Left lung (tissue), 4 donors: ENCODE measurements at regions not wholly inside any gene's neighbourhood (a gene's known extent, or its start where the extent isn't known, plus 50 kb on each side); places are given as distances from the start of the nearest gene placed in this dataset.

ENCODE experiments used
- ATAC-seq: fragments of 200-7000 bp; cut with Tn5 transposase; one replicate; pipeline ENCODE4 v1.9.1; 2020; ENCODE audit warnings: moderate library complexity
- DNase-seq, 4 donors: peaks; one replicate each; pipeline ENCODE4 v3.0.0-alpha.2; 2013 to 2020
- H3K27ac ChIP-seq, 2 donors: fragments of 200-600 bp; sonication (generic) in 1 of 2; one replicate each; pipeline versions ENCODE4 v1.5.0 to v1.8.0; 2020 to 2021
- H3K27me3 ChIP-seq, 2 donors: fragments of 200-600 bp; sonication (generic) in 1 of 2; one replicate each; pipeline versions ENCODE4 v1.5.0 to v1.8.0; 2020 to 2021
- H3K36me3 ChIP-seq, 2 donors: fragments of 200-600 bp; sonication (generic) in 1 of 2; one replicate each; pipeline versions ENCODE4 v1.5.0 to v1.8.0; 2020 to 2021
- H3K4me1 ChIP-seq, 2 donors: fragments of 200-600 bp; one replicate each; pipeline ENCODE4 v1.8.0; 2021
- H3K4me3 ChIP-seq, 2 donors: fragments of 200-600 bp; sonication (generic) in 1 of 2; one replicate each; pipeline versions ENCODE4 v1.5.0 to v1.8.0; 2020 to 2021; ENCODE audit warnings: mild to moderate bottlenecking in 1 of 2
- H3K9me3 ChIP-seq, 2 donors: fragments of 200-600 bp; sonication (generic) in 1 of 2; one replicate each; pipeline versions ENCODE4 v1.5.0 to v1.8.0; 2020 to 2021
- CTCF ChIP-seq, 2 donors: fragments of 200-600 bp; sonication (generic) in 1 of 2; IDR thresholded peaks; one replicate each; pipeline versions ENCODE4 v1.5.0 to v1.8.0; 2021; ENCODE audit warnings: antibody characterized with exemption in 2 of 2
- intact Hi-C, 2 donors: fragments of 100-400 bp; cut with DNase I; formaldehyde crosslinking; loops; one replicate each; pipeline versions ENCODE4 v1.11.2 to v1.14.2; 2022
- donor health status: DM: no; HTN: yes; CAD: no.
- donor health status: DM: no; HTN: no; CAD: no.

DNA sequence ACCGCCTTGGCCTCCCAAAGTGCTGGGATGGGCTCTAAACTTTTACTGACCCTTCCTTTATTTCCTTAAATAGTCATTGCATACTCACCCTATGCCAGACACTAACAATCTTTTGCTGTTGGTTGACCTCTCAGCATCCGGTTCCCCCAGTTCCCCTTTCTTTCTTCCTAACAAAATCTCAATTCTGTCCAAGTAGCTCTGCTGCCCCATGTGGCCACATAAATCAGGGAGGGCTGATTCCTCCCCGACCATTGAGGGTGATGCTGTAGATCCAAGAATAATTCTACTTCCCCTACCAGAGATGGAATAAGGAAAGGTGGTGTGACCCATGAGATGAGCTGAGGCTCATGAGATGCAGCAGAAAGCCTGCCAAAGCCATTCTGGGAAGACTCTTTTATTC lies 315.3 kb upstream of the MSX2 start:
- TF ChIP-seq CTCF (IDR thresholded peaks at IDR 0.05): no peak
- H3K27ac ChIP-seq: no peak overlapping the region
- intact Hi-C loops: no loop called here
- H3K4me1 ChIP-seq: no peaks in the 10 kb centered on the region
- no peaks in the 10 kb centered on the region for H3K36me3 ChIP-seq
- no peaks in the 10 kb centered on the region for H3K9me3 ChIP-seq
- peaks cover 0 to 13% of the 10 kb centered on the region in 2 donors for H3K27me3 ChIP-seq
- no peak overlapping the region for H3K4me3 ChIP-seq
- no peak for ATAC-seq
- DNase-seq: no peak

DNA sequence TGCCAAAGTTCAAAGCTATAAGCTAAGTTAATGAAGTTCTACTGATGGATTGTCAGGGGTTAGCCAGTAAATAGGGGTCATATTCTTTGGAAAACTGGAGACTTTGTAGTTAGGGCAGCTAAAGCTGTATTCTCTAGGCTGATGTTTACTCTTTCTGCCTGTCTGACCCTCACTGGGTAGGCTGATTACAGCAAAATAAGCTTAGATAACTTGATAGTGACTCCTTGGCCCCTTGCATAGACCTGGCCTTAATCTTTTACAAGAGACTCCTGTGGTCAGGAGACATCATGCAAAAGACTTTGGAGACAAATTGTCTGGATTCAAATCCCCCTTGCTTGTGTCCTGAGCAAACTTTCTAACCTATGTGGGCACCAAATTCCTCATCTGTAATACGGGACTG lies 314.4 kb upstream of the MSX2 start:
- intact Hi-C loops: no loop called here
- Histone ChIP-seq H3K4me1 (no peaks in the 10 kb centered on the region), H3K27me3 (peaks cover 0 to 13% of the 10 kb centered on the region in 2 donors), H3K36me3 (no peaks in the 10 kb centered on the region), H3K9me3 (no peaks in the 10 kb centered on the region), H3K27ac (no peak overlapping the region), H3K4me3 (no peak overlapping the region)
- DNase-seq (no peak), ATAC-seq (no peak)
- TF ChIP-seq CTCF (IDR thresholded peaks at IDR 0.05): no peak

DNA sequence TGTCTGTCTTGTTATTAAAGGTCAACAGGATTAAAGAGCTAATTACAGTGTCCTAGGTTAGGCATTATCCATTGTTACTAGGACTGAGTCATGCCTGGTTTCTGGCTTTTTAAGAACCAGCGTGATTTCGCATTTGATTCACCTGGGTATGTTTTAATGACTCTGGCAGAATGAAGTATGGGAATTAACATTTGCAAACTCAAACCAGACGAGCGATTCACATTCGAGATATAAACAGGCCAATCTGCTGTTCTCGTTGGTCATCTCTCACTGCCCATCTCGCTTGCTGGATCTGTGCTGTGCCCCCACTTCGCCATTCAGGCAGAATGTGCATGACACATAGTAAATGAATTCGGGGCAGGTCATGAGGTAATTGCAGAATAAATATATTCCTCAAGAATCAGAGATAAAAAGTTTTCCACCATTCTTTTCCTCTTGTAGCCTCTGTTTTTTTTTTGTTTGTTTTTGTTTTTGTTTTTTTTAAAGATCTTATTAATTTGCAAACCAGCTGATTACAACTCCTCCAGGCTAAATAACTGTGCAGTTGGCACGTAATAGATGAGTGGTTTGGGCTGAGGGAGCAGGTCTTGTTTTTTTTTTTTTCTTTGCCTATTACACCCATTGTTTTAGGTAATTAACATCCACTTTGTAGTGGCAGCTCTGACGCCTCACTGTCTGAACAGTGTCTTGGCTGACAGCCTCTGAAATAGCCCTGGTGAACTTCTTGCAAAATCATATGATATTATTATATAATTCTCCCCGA lies 313.5 kb upstream of the MSX2 start:
- ATAC-seq (no peak), DNase-seq (no peak)
- H3K27me3 ChIP-seq: peaks cover 0 to 13% of the 10 kb centered on the region in 2 donors

GRCh38 chr5:174411479-174411819 lies 312.9 kb upstream of the MSX2 start:
- H3K27ac ChIP-seq: no peak overlapping the region
- no peaks in the 10 kb centered on the region for H3K9me3 ChIP-seq
- ATAC-seq (no peak), DNase-seq (no peak)
- intact Hi-C loops: no loop called here
- H3K4me1 ChIP-seq: no peaks in the 10 kb centered on the region
- peaks cover 0 to 13% of the 10 kb centered on the region in 2 donors for H3K27me3 ChIP-seq
- no peak for TF ChIP-seq CTCF (IDR thresholded peaks at IDR 0.05)
- H3K36me3 ChIP-seq: no peaks in the 10 kb centered on the region
- no peak overlapping the region for H3K4me3 ChIP-seq

More for the DNA sequence above, 313.5 kb upstream of the MSX2 start:
- no peaks in the 10 kb centered on the region for H3K36me3 ChIP-seq
- H3K9me3 ChIP-seq: no peaks in the 10 kb centered on the region
- TF ChIP-seq CTCF (IDR thresholded peaks at IDR 0.05): no peak
- H3K4me1 ChIP-seq: no peaks in the 10 kb centered on the region
- no peak overlapping the region for H3K4me3 ChIP-seq
- intact Hi-C loops: no loop called here
- no peak overlapping the region for H3K27ac ChIP-seq

DNA sequence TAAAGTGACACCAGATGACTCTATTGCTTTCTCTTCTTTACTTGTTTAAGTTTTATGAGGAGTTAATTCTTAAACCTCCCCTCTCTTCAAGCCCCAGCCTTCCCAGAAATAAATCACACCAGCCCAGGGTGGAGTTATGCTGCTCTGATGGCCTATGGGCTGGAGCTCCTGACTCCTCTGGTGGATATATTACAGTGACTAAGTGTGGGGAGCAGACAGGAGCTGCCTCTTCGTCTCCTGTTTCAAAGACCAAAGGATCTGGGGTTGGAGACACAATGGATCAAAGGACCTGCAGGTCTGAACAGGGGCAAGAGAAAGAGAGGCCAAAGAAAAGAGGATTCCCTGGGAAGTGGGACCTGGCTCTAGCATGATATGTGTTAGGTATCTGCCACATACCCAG lies 312.0 kb upstream of the MSX2 start:
- Histone ChIP-seq H3K27me3 (peaks cover 0 to 12% of the 10 kb centered on the region in 2 donors), H3K9me3 (no peaks in the 10 kb centered on the region), H3K4me3 (no peak overlapping the region), H3K4me1 (no peaks in the 10 kb centered on the region), H3K36me3 (no peaks in the 10 kb centered on the region), H3K27ac (no peak overlapping the region)
- DNase-seq (no peak), ATAC-seq (no peak)
- intact Hi-C loops: no loop called here
- no peak for TF ChIP-seq CTCF (IDR thresholded peaks at IDR 0.05)
